HG02884 (cell line): ENCODE measurements at regions not wholly inside any gene's neighbourhood (a gene's known extent, or its start where the extent isn't known, plus 50 kb on each side); places are given as distances from the start of the nearest gene placed in this dataset.

Experiments used
- ATAC-seq: cut with Tn5 transposase; IDR thresholded peaks from one replicate; pipeline ENCODE4 v1.9.1; 2021; ENCODE audit warnings: mild to moderate bottlenecking, moderate library complexity; ENCODE audit not compliant: unreplicated experiment

DNA sequence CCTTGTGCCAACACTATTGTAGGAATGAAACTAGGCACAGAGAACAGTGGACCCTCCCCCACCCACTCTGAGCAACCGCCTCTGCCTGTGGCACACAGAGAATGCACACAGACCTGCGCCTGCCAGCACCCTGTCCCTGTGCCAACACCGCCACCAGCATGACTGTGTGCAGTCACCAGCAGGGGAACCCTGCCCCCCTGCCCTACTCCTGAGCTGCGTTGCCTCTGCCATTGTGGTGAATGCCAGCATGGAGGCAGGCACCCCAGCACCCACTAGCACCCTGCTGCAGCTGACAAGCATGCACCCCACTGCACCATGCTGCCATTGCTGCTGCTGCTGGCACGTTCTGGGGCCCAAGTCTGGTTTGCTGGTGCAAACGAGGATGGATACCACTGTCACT lies 94.4 kb upstream of the PRLR start:
- ATAC-seq, result no peak

DNA sequence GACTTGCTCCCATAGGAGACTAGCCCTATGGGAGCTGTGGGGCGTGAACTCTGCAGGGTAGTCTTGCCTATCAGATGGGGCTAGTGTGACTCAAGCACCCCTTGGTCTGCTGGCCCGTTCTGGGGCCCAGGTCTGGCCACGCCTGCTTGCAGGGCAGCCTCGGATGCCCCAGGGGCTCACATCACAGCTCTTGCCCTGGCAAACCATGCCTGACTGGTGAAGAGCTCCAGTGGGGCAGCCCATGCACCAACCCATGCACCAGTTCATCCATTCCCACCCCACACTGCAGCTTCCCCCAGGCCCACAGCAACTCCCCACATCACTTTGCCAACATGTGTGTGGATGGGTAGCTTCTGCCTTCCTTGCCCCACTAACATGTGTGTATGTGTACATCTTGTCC lies 93.9 kb upstream of the PRLR start:
- ATAC-seq, result no peak

DNA sequence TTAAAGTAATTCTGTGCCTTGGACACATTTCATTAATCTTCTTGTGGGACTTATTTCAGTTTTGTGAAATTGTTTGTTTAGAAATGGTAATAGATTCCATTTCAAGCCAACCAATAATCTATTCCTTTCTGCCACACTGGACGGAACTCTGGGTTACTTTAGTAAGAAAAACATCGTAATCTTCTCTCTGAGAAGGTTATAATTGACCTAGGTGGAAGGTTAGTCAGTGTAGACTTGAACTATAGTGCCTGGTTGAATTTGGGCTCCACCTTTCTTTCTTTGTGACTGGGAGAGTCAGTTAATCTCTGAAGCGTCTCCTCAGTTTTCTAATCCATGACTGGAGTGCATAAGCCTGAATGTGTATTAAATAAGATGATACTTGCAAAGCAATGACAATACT lies 89.7 kb upstream of the PRLR start:
- ATAC-seq, result peak; percentile 8

DNA sequence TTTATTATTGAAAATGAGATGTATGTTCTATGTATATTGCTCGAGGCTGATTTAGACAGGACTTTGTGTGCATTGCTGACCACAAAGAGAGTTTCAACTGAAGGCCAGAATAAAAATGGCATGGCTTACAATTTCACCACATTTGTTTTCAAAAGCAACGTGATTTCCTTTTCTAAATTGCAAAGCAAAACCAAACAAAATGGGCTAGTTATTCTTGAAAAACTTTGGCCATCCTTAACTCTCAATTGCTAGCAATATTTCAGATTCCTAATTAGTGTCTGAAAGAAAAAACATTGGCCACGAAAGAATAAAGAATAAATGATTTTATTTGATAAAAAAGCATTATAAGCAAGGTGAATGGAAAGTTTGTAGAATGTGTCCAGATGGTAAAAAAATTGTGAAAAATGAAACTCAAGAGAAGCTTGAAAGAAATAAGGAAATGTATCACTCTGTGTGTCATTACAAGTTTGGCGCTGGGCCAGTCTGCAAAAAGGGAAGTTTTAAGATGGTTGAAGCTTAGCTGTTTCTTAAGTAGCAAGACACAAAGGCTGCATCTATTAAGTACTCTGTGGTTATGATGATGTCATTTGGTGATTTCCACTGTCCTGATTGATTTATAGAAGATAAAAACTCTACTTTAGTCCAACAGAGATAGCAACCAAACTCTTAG lies 89.2 kb upstream of the PRLR start:
- peak; percentile 95 for ATAC-seq

DNA sequence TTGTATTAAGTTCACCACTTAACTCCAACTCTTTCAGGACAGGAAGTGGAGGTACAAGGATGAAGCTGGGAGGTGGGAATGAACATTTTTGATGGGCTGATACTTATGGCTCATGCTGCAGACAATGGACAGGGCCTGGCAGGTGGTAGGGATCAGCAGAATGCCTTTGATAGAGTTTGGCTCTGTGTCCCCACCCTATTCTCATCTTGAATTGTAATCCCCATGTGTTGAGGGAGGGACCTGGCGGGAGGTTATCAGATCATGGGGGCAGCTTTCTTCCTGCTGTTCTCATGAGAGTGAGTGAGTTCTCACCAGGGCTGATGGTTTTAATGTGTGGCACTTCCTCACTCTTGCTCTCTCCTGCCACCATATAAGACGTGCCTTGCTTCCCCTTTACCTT lies 87.3 kb upstream of the PRLR start:
- no peak for ATAC-seq

DNA sequence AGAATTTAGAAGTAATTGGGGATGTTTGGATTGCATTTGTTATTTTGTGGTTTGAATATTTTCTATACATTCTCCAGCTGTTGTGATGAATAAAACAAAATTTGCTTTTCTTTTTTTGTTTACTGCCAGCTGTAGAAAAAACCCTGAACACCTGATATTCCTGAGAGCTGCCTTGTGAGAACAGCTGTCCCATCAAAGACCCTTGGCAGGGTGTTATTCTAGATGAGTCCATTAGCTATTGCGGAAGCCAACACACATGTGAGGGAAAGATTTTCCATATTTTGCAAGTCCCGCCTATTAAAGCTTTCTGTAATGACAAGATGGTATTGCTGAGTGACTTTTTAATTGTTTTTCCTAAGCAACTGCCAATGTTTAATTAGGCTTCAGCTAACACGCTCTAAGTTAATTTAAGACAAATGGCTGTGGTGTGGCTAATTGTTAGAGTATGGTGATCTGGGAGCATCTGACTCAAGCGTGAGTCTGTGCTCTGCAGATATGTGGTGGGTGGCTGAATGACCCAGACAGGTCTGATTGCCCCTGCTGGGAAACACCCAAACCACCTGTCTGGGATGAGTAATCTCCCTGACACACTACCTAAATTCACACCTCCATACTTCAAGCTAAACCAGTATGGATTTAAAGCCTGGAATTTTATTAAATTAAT lies 86.5 kb upstream of the PRLR start:
- ATAC-seq, result no peak

DNA sequence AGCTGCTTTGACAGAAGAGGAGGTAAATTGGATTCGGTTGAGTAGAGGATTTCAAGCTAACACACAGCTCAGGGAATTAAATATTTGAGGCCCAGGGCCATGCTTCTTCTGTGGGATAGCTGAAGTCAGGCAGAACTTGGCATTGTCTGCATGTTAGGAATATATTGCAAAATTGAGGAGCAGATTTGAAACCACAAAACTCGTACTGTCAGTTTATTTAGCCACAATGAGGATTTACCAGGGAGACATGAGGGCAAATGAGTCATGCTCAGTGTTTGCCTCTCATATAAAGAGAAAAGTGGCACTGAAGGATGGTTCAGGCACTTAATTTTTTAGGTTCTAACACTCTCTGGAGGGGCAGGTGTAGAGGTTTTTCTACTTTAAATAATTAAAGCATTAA lies 83.0 kb upstream of the PRLR start:
- no peak for ATAC-seq

DNA sequence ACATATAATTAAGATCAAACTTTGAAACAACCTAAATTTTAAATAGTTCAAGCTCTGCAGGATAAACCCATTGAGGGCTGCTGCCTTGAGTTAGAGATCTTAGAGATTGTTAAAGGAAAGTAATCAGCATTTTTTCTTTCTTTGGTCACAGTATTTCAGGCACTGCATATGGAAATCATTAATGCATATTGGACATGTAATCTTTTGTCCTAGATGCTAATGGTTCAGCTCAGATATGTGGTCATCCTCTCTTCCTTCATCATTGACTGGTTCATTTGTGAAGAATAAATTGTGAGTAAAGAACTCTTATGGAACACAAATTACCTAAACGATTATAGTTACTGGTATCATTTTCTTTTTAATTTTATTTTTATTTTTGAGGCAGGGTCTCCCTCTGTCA lies 82.0 kb upstream of the PRLR start:
- no peak for ATAC-seq

DNA sequence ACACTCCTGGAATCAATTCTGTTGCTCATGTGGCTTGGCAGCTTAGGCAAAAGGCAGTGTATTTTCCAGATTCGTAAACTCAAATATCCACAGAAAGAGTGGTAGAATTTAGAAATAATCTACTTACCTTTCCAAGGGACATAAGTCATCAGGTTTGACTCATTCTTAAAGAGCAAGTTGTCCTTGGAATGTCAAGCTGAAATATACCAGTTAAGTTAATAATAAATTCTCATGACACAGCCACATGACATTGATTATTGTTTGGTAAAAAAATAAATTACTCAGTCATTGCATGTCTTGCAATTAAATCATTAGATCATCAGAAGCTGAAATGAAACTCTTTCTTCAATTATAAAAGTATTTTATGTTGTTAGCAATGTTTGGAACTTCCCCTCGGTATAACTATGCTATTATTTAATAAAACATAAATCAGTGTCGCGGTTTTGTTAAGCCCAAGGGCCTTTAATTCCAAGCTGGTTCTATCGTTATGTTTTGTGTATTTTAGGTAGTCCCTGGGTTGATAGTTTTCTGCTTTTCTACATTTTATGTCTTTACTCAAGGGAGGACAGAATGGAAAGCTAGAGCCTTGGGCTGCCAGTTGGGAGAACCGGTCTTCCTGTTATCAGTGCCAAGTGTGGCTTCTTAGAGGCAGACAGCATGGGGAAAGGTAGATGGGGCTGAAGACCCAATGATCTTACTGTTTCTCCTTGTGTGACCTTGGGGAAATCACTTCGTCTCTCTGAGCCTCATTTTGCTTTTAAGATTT lies 79.3 kb upstream of the PRLR start:
- no peak for ATAC-seq

DNA sequence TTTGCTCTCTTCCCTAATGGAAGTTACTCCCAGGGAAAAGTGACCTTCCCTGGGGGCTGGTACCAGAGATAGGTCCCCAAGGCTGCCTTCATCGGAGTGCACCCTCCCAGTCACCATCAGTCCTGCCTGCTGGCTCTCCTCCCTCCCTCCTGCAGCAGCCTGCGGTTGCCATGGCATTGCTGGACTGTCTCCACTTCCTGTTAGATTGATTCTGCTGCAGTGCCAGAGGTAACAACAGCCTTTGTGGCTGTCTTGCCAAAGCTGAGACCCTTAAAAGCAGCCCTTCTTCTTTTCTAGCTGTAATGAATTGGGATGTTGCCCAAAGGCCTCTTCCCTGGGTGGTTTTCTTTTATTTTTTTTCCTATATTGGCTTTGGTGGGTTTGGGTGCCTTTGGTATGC lies 78.1 kb upstream of the PRLR start:
- ATAC-seq, result no peak

DNA sequence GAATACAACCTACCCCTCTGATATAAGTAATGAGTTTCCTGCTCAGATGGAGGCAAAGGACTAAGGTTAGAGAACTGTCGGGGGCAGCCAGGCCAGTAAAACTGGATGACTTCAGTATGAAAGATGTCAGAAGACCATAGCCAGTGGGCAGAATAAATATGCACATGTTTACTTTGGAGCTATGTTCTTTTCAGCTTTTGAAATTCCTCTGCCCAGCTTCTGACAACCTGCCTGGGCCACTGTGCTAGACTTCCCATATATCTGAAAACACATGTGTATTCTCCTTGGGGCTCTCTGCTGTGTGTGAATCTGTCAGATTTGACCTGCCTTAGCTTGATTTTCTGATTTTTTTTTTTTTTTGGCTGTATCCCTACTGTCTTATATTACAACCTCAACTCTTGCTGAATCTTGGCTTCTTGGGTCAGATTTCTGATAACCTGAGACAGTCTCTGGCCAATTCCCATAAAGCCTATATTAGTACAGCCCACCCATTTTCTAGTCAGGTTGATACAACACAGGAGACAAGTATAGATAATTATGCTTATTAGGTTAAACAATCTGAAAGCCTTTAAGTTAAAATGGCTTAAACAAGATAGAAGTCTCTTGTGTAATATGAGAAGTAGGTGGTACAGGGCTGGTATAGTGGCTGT lies 76.6 kb upstream of the PRLR start:
- ATAC-seq, result no peak

DNA sequence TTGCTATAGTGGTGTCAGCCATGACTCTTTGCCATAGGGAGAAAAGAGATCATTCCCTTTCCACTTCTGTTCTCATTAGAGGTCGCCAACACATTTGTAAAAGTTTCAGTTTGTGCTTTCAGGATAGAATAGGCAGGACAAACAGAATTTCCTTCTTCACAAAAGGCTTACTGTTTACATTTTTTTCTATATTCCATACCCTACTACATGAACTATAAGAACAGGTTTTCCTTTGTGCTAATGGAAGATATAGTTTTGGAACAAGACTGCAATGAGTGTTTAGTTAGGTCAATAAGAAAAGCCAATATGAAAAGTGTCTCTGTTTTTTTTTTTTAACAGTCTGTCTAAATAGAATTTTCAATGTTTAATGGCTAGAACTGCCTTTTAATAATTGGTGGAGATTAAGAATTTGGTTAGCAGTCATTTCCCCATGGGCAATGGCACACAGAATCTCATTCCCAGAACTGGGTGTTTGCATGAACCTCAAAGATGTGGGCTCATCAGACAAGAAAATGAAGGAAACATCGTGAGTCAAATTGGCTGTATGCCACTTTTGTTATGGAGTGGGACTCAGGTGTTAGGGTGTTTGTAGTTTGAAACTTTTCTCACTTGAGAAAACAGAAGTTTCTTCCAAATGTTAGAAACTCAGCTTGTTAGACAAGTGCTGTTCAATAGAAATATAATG lies 75.2 kb upstream of the PRLR start:
- no peak for ATAC-seq

DNA sequence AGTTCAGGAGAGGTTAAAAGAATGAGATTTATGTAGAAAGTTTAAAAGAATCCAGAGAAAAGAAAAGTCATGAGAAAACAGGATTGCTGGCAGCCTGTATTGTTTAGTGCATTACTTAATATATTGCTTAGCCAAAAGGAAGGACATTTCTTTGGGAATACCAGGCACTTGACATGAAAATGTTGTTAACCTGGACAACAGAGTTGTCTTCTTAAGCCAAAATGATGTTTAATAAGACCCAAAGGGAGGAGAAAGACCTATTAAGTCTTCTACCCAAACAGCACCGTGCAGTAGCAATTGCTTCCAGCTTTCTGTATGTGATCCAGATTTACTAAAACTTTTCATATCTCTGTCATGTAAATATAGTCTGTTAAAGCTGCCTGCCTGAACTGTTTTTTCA lies 74.0 kb upstream of the PRLR start:
- ATAC-seq, result no peak

DNA sequence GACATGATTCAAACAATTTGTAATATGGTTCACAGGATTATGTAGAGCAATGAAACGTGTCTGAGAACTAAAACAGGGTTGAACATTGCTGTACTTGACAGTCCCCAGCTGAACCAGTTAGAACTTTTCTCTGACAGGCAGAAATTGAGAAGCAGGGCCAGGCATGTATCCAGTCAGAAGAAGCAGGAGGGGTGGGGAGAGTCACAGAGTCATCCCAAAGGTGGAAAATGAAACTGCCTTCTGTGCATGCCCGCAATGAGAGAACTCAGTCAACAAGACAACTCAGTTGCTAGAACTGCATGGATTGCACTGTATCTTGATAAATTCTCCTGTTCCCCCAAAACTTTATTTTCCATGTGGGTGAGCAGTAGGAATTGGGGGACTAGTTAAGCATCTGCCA lies 72.9 kb upstream of the PRLR start:
- peak; percentile 39 for ATAC-seq

DNA sequence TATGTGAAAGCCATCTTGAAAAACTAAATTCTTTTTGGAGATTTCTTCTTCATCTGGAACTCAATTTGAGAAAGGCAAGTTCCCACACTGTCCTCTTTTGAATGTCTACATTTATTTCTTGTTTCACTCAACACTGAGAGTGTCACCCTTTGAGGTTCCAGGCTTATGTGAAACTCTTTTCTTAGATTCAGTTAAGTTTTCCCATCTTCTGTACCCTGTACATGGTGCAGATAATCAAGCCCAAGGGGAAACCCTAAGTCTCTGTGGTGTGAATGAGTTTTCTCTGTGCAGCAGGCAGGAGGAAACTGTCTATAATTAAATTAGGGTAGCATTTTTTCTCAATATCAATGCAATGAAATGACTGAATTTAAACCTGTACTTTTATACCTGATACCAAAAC lies 72.3 kb upstream of the PRLR start:
- peak; percentile 96 for ATAC-seq

DNA sequence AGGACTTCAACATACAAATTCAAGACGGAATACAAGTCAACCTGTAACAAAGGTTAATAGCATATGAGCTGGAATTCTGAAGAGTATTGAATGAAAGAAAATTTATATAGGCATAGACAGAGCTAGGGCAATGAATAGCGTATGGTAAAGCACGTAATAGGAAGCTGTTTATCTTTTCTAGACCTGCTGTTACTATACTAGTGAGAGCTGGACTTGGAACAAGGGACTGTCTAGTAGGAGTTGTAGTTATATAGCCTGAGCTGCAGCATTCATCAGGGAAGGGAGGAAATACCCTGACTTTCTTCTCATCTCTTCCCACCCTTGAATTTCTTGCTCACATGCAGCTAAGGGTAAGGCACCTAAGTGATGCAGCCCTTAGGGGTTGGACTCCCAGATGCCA lies 67.5 kb upstream of the PRLR start:
- no peak for ATAC-seq

DNA sequence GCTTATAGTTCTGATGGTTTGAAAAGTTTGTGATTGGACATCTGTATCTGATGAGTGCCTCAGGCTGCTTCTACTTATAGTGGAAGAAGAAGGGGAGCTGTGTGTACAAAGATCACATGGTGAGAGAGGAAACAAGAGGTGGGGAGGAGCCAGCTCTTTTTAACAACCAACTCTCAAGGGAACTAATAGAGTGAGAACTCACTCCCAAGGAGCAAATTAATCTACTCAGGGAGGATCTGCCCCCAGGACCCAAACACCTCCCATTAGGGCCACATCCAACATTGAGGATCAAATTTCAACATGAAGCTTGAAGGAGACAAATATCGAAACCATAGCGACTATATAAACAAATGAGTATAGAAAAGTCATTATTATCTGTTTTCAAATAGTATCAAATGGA lies 64.7 kb upstream of the PRLR start:
- ATAC-seq, result no peak

DNA sequence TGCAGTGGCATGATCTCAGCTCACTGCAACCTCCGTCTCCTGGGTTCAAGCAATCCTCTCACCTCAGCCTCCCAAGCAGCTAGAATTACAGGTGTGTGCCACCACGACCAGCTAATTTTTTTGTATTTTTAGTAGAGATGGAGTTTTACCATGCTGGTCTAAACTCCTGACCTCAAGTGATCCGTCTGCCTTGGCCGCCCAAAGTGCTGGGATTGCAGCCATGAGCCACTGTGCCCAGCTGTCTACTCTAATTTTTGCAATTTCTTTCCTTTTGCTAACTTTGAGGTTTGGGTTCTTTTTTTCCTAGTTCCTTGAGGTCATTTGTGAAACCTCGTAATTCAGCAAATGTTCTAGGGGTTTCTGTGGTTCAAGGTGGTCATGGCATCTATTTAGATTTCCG lies 63.7 kb upstream of the PRLR start:
- no peak for ATAC-seq

DNA sequence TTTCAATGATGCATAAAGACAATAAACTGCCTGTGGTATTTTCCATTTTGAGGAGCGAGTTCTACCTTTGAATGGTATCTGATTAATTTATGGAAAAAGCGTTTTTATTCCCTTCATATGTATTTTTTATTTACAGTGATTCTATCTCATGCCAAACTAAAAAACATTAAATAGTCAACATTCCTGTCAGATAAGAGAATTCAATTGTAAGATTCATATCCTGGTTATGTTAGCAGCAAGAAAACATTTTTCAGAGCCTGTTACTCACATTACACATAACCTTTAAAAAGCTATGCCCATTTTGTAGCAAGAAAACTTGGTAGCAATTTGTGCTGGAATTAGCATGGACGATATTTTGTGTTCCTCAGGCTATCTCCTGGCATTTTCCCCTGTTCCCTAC lies 55.1 kb upstream of the PRLR start:
- no peak for ATAC-seq

DNA sequence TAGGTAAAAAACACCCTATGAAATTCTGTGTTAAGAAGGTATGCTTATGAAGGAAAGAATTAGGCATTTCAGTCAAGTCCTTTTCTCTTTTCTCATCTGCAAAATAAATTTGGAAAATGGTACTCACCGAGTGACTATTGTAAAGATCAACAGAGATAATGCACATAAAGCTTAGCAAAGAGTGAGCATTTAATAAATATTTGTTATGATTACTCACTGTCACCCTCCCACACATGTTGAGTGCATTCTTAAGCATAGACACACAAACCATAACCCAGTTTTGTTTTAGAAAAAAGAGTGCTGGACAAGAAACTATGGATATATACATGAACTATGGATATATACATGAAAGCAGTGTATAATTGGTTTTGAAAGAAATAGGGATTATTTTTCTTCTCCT lies 54.7 kb upstream of the PRLR start:
- ATAC-seq, result no peak

DNA sequence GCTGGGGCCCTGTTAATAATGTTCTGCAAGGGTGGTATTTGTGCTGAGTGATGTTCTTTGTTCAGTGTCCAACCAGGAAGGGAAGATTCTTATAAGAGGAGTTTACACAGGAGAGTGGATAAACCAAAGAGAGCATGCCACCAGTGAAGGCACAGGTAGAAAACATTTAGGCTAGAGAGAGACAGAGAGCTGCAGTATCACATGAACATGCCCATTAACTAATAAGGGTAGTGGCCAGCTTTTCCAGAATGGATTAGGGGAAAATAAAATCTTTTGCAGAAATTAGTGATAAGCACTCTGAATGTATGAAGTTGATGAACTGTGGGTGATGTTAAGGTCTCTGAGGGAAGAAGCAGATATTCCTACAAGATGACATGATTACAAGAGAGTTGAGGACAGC lies 54.1 kb upstream of the PRLR start:
- ATAC-seq, result no peak
